ENCODE measurements at regions not wholly inside any gene's neighbourhood (a gene's known extent, or its start where the extent isn't known, plus 50 kb on each side); places are given as distances from the start of the nearest gene placed in this dataset.

- TF ChIP-seq, protein P1, sequence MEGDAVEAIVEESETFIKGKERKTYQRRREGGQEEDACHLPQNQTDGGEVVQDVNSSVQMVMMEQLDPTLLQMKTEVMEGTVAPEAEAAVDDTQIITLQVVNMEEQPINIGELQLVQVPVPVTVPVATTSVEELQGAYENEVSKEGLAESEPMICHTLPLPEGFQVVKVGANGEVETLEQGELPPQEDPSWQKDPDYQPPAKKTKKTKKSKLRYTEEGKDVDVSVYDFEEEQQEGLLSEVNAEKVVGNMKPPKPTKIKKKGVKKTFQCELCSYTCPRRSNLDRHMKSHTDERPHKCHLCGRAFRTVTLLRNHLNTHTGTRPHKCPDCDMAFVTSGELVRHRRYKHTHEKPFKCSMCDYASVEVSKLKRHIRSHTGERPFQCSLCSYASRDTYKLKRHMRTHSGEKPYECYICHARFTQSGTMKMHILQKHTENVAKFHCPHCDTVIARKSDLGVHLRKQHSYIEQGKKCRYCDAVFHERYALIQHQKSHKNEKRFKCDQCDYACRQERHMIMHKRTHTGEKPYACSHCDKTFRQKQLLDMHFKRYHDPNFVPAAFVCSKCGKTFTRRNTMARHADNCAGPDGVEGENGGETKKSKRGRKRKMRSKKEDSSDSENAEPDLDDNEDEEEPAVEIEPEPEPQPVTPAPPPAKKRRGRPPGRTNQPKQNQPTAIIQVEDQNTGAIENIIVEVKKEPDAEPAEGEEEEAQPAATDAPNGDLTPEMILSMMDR (IDR thresholded peaks at IDR 0.05; ENCODE audit: insufficient read depth, missing control alignments): no peak
- DNase-seq (ENCODE audit: insufficient read length, low spot score) (no peak), FAIRE-seq (no peak)
Observed at GRCh38 chr13:90806016-90806615, 541.4 kb upstream of the MIR17HG start.

- FAIRE-seq: no peak
- TF ChIP-seq, protein P1 (IDR thresholded peaks at IDR 0.05; ENCODE audit: insufficient read depth, missing control alignments): no peak
Observed at GRCh38 chr13:90806892-90807291, 540.6 kb upstream of the MIR17HG start.

GRCh38 chr13:90808838-90809237 is 538.6 kb upstream of the MIR17HG start:
- no peak for DNase-seq (ENCODE audit: insufficient read length, low spot score)
- TF ChIP-seq, protein P1 (IDR thresholded peaks at IDR 0.05; ENCODE audit: insufficient read depth, missing control alignments): no peak
- no peak for FAIRE-seq

More at GRCh38 chr13:90806892-90807291, 540.6 kb upstream of the MIR17HG start:
- no peak for DNase-seq (ENCODE audit: insufficient read length, low spot score)

GRCh38 chr13:90824032-90824431 is 523.5 kb upstream of the MIR17HG start:
- DNase-seq (ENCODE audit: insufficient read length, low spot score) (no peak), FAIRE-seq (no peak)
- TF ChIP-seq, protein P1 (IDR thresholded peaks at IDR 0.05; ENCODE audit: insufficient read depth, missing control alignments): no peak

- DNase-seq (ENCODE audit: insufficient read length, low spot score) (no peak), FAIRE-seq (no peak)
- TF ChIP-seq, protein P1 (IDR thresholded peaks at IDR 0.05; ENCODE audit: insufficient read depth, missing control alignments): no peak
Observed at GRCh38 chr13:90826688-90827087, 520.8 kb upstream of the MIR17HG start.

DNA sequence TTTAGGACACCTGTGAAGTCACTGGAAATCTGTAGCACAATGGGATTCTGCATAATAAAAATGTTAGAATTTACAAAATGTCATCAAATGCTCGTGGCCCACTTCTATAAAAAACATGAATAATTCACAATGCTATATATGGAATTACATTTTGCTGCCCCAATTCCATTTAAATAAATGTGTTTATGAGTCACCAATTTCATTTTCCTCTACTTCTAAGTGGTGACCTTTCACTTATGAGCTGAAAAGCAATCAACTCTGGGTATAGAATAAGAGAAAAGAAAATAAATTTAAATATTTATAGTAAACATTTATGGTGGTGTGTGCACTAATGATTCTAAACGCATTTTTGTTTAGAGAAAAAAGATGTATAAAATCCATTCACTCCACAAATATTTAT is 516.7 kb upstream of the MIR17HG start:
- TF ChIP-seq, protein P1 (IDR thresholded peaks at IDR 0.05; ENCODE audit: insufficient read depth, missing control alignments): no peak
- DNase-seq (ENCODE audit: insufficient read length, low spot score) (no peak), FAIRE-seq (no peak)

GRCh38 chr13:90833951-90834350 is 513.5 kb upstream of the MIR17HG start:
- FAIRE-seq (peak; percentile 46), DNase-seq (ENCODE audit: insufficient read length, low spot score) (no peak)
- TF ChIP-seq, protein P1 (IDR thresholded peaks at IDR 0.05; ENCODE audit: insufficient read depth, missing control alignments): no peak
